Uterus (tissue), 2 donors: ENCODE measurements at regions not wholly inside any gene's neighbourhood (a gene's known extent, or its start where the extent isn't known, plus 50 kb on each side); places are given as distances from the start of the nearest gene placed in this dataset.

Source experiments
- CTCF ChIP-seq, 4 experiments: fragments of 200-600 bp in 2 of 4; fragments of 450-650 bp in 2 of 4; sonication (generic) in 2 of 4; IDR thresholded peaks; one replicate each; pipeline ENCODE4 v1.5.1; 2016 to 2019; ENCODE audit warnings: antibody characterized with exemption in 4 of 4, mild to moderate bottlenecking in 2 of 4, moderate library complexity in 1 of 4
- POLR2A ChIP-seq, 2 donors: fragments of 450-650 bp; IDR thresholded peaks; one replicate each; pipeline ENCODE4 v1.6.1; 2016; ENCODE audit warnings: antibody characterized with exemption in 2 of 2, mild to moderate bottlenecking in 1 of 2, moderate library complexity in 1 of 2

DNA sequence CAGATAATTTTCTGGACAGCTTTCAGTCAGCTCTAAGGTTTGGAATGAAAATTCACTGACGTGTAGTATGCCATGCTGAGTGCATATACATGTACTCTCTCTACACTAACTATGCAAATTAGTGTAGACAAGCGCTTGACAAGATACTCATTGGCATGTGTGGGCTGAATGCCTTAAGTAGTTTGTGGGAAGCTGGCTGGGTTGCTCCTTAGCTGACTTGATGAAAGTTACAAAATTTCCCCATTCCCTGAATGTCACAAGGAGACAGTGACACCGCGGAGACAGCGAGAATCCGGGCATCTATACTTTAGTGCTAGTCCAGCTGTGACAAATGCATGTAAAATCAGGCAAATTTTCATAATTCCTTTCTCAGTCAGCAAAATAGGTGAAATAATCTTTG lies 51.6 kb upstream of the C5orf46 start:
- no peak for TF ChIP-seq POLR2A (IDR thresholded peaks at IDR 0.05)
- no peak for TF ChIP-seq CTCF (IDR thresholded peaks at IDR 0.05)
